Glutamatergic neuron (in vitro differentiated cells): ENCODE measurements at regions not wholly inside any gene's neighbourhood (a gene's known extent, or its start where the extent isn't known, plus 50 kb on each side); places are given as distances from the start of the nearest gene placed in this dataset.

ENCODE experiments used
- DNase-seq: peaks from one replicate; pipeline ENCODE4 v3.0.0; 2022
- H3K27ac Mint-ChIP-seq: one replicate; pipeline ENCODE4 v1.8.0; 2020; ENCODE audit warnings: mild to moderate bottlenecking, mixed read lengths, inconsistent platforms; ENCODE audit not compliant: unreplicated experiment
- H3K27me3 Mint-ChIP-seq: one replicate; pipeline ENCODE4 v1.8.0; 2020; ENCODE audit warnings: mild to moderate bottlenecking, moderate library complexity, mixed read lengths, inconsistent platforms; ENCODE audit not compliant: unreplicated experiment
- H3K36me3 Mint-ChIP-seq: one replicate; pipeline ENCODE4 v1.8.0; 2020; ENCODE audit warnings: mild to moderate bottlenecking, mixed read lengths, inconsistent platforms; ENCODE audit not compliant: unreplicated experiment
- H3K4me1 Mint-ChIP-seq: one replicate; pipeline ENCODE4 v1.8.0; 2020; ENCODE audit warnings: mild to moderate bottlenecking, low read depth, mixed read lengths, inconsistent platforms; ENCODE audit not compliant: unreplicated experiment
- H3K4me3 Mint-ChIP-seq: one replicate; pipeline ENCODE4 v1.8.0; 2020; ENCODE audit warnings: mild to moderate bottlenecking, mixed read lengths, inconsistent platforms; ENCODE audit not compliant: unreplicated experiment
- H3K9me3 Mint-ChIP-seq: one replicate; pipeline ENCODE4 v1.8.0; 2020; ENCODE audit warnings: mild to moderate bottlenecking, moderate library complexity, mixed read lengths, inconsistent platforms; ENCODE audit not compliant: unreplicated experiment
- TF ChIP-seq, protein P1 (sequence below): fragments of 200-600 bp; sonication (generic); IDR thresholded peaks from one replicate; pipeline ENCODE4 v1.5.0; 2021; ENCODE audit not compliant: partially characterized antibody, unreplicated experiment

GRCh38 chr1:4590756-4591155, 63.7 kb upstream of the AJAP1 start:
- Mint-ChIP-seq H3K27ac (no peak overlapping the region), H3K27me3 (no peaks in the 10 kb centered on the region), H3K4me3 (no peak overlapping the region), H3K4me1 (no peaks in the 10 kb centered on the region), H3K36me3 (peaks cover 7% of the 10 kb centered on the region), H3K9me3 (peaks cover 11% of the 10 kb centered on the region)
- DNase-seq, result no peak
- TF ChIP-seq, protein P1, sequence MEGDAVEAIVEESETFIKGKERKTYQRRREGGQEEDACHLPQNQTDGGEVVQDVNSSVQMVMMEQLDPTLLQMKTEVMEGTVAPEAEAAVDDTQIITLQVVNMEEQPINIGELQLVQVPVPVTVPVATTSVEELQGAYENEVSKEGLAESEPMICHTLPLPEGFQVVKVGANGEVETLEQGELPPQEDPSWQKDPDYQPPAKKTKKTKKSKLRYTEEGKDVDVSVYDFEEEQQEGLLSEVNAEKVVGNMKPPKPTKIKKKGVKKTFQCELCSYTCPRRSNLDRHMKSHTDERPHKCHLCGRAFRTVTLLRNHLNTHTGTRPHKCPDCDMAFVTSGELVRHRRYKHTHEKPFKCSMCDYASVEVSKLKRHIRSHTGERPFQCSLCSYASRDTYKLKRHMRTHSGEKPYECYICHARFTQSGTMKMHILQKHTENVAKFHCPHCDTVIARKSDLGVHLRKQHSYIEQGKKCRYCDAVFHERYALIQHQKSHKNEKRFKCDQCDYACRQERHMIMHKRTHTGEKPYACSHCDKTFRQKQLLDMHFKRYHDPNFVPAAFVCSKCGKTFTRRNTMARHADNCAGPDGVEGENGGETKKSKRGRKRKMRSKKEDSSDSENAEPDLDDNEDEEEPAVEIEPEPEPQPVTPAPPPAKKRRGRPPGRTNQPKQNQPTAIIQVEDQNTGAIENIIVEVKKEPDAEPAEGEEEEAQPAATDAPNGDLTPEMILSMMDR, result no peak

DNA sequence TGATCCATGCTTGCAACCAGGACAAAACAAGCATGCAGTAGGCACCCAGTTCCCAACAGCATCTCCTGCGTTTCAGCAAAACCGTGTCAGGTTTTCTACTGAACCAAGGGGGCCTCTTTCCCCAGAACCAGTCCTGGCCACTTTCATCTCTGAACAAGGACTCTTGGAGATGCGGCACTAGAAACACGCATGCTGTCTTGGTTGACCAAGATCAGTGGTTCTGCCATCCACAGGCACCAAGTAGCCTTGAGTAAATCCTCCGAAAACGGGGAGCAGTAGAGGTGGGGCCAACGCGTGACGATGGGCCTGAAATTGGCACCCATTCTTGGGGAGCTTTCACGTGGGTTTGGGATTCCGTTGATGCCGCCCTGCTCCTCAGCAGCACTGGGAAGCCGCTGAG, 62.5 kb upstream of the AJAP1 start:
- no peak overlapping the region for H3K27ac Mint-ChIP-seq
- no peaks in the 10 kb centered on the region for H3K4me1 Mint-ChIP-seq
- no peaks in the 10 kb centered on the region for H3K36me3 Mint-ChIP-seq
- DNase-seq, result no peak
- TF ChIP-seq, protein P1, result no peak
- no peak overlapping the region for H3K4me3 Mint-ChIP-seq
- peaks cover 8% of the 10 kb centered on the region for H3K9me3 Mint-ChIP-seq
- H3K27me3 Mint-ChIP-seq, result no peaks in the 10 kb centered on the region

- Mint-ChIP-seq H3K9me3 (peaks cover 5% of the 10 kb centered on the region), H3K27ac (no peak overlapping the region), H3K4me3 (no peak overlapping the region), H3K27me3 (no peaks in the 10 kb centered on the region), H3K4me1 (no peaks in the 10 kb centered on the region), H3K36me3 (no peaks in the 10 kb centered on the region)
- TF ChIP-seq, protein P1, result no peak
- DNase-seq, result no peak
Measured at GRCh38 chr1:4593106-4593505, 61.3 kb upstream of the AJAP1 start.

- Mint-ChIP-seq H3K4me1 (no peaks in the 10 kb centered on the region), H3K27ac (no peak overlapping the region), H3K36me3 (no peaks in the 10 kb centered on the region), H3K9me3 (peaks cover 10% of the 10 kb centered on the region), H3K4me3 (no peak overlapping the region), H3K27me3 (peaks cover 2% of the 10 kb centered on the region)
- TF ChIP-seq, protein P1, result no peak
- no peak for DNase-seq
Measured at GRCh38 chr1:4594286-4594991, 60.0 kb upstream of the AJAP1 start.

DNA sequence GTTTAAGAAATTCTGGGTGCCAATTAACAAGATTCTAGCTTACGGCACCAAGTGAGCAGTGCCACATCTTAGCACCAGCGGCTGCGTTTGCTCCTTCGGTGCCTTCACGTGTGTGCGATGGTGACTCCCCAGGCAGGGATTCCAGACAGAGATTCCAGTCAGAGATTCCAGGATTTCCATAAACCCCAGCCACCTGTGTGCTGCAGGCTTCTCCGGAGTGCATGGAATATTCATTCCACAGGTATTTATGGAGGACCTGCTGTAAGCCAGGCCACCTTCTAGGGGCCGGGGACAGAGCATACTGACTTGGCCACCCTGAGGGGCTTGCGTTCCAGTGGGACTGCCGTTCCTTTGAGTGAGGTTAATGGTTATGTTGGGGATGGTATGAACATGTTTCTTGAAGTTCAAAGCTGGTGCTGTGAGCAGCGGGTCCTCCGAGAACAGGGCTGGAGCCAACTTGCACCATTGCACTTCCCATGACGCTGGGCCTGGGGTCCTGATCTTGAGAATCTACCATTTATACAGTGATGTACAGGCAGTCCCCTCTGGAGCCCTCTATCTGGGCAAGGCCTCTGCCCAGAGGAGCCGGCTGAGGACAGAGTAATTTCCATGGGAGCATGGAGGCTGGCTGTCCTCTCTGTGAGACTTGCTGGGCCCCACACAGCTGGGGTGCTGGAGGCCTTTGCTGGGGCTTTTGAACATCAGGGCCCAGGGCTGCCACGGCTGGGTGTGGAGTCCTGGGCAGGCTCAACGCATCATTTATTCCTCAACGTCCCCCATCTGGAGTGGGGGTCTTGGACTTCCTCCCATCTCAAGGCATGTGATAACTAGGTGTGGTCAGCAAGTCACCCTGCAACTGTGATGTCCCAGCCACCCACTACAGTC, 58.8 kb upstream of the AJAP1 start:
- Mint-ChIP-seq H3K36me3 (no peaks in the 10 kb centered on the region), H3K27ac (no peak overlapping the region), H3K4me1 (no peaks in the 10 kb centered on the region), H3K27me3 (peaks cover 2% of the 10 kb centered on the region), H3K9me3 (peaks cover 8% of the 10 kb centered on the region), H3K4me3 (no peak overlapping the region)
- no peak for DNase-seq
- TF ChIP-seq, protein P1, result no peak
